Mucosa of rectum (tissue), 2 donors: ENCODE measurements at regions not wholly inside any gene's neighbourhood (a gene's known extent, or its start where the extent isn't known, plus 50 kb on each side); places are given as distances from the start of the nearest gene placed in this dataset.

Experiments
- H3K27ac ChIP-seq, 2 donors: one replicate each; pipeline ENCODE4 v1.7.0; 2013; ENCODE audit warnings: inconsistent platforms in 2 of 2, low read depth in 2 of 2, low read length in 2 of 2
- H3K27me3 ChIP-seq, 2 donors: one replicate each; pipeline ENCODE4 v1.7.0; 2013; ENCODE audit warnings: low read length in 2 of 2; ENCODE audit not compliant: control insufficient read depth in 2 of 2, insufficient read depth in 2 of 2
- H3K36me3 ChIP-seq, 2 donors: one replicate each; pipeline ENCODE4 v1.7.0; 2013; ENCODE audit warnings: low read length in 2 of 2; ENCODE audit not compliant: control insufficient read depth in 2 of 2, insufficient read depth in 2 of 2
- H3K4me1 ChIP-seq, 2 donors: one replicate each; pipeline ENCODE4 v1.7.0; 2013; ENCODE audit warnings: low read length in 2 of 2, mild to moderate bottlenecking in 1 of 2; ENCODE audit not compliant: control insufficient read depth in 2 of 2, insufficient read depth in 2 of 2
- H3K4me3 ChIP-seq, 2 donors: one replicate each; pipeline ENCODE4 v1.7.0; 2013; ENCODE audit warnings: low read length in 2 of 2
- H3K9ac ChIP-seq, 2 donors: one replicate each; pipeline ENCODE4 v1.7.0; 2013; ENCODE audit warnings: low read length in 2 of 2, low read depth in 1 of 2, mild to moderate bottlenecking in 1 of 2
- H3K9me3 ChIP-seq, 2 donors: one replicate each; pipeline ENCODE4 v1.7.0; 2013; ENCODE audit warnings: low read length in 2 of 2; ENCODE audit not compliant: control insufficient read depth in 2 of 2
- donor health status: healthy.
- donor health status: Normal muscosa, but diverticular disease.

DNA sequence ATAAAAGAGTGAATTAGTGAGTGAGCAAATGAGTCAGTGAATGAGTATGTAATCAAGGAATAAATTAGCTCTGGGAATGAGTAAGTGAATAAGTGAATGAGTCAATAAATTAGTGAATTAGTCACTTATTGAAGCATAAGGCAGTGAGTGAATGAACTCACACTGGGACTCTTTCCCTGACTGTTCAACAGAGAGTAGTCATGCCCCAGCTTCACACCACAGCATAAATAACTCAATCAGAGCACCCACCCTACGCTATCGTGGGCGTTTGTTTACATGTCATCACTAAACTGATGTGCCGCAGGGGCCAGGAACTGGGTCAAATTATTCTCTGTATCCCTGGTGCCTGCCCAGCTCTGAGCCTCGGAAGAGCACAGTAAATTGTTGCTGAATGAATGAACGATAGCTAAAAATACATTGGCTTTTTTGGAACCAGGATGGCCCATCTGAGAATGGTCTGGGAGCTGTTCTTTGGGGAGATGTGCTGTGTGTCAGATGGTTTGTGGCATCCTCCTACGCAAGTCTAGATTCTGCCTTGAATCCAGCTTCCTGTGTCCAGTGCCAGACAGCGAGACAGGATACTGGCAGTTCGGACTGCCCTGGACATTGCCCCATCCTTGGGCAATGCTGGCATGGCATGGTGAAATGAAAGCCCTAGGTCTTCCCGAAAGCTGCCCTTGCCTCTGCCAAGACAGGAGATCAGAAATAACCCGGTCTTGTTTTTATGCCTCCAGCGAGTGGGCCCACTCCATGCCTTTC is 98.0 kb upstream of the RTL1 start:
- Histone ChIP-seq H3K27me3 (no peaks in the 10 kb centered on the region), H3K9me3 (no peaks in the 10 kb centered on the region), H3K9ac (no peak overlapping the region), H3K4me3 (no peak overlapping the region), H3K36me3 (no peaks in the 10 kb centered on the region), H3K4me1 (no peaks in the 10 kb centered on the region), H3K27ac (no peak overlapping the region)

DNA sequence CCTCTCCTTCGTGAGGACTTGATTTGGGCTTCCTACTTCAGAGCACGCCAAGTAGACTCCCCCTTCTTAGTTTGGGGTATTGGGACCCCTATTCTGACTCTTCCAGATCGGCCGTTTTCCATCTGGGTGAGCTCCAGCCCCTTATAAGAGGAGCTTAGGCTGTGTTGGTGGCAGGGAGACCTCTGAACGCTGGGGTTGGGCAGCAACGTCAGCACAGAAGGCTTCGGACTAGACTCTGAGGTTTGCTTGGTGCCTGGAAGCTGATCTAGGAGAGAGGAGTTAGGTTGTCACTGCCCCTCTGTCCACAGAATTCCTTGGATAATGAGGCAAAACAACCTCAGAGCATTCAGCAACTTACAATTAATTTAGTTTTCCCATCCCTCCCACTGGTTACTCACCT is 99.2 kb upstream of the RTL1 start:
- H3K4me1 ChIP-seq: no peaks in the 10 kb centered on the region
- no peaks in the 10 kb centered on the region for H3K36me3 ChIP-seq
- no peak overlapping the region for H3K27ac ChIP-seq

DNA sequence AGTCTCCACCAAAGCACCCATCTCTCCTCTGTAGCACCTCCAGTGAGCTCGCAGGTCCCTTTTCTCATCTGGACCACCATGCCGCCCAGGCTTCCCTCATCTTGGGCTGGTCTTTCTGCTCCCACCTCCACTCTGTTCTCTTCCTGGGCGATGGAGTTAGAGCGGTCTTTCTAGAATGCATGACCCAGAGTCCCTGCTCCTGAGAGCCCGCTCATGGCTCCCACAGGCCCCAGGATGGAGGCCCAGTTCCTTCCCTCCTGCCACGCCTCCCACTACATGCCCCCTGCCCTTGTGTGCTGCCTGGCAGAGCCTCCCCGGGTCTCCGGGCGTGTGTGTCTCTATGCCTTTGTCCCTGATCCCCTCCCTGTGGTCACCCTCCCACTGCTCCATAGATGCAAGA is 100.7 kb upstream of the RTL1 start:
- H3K9me3 ChIP-seq: no peaks in the 10 kb centered on the region
- H3K4me1 ChIP-seq: no peaks in the 10 kb centered on the region
- no peak overlapping the region for H3K4me3 ChIP-seq
- no peaks in the 10 kb centered on the region for H3K27me3 ChIP-seq
- H3K9ac ChIP-seq: no peak overlapping the region
- H3K27ac ChIP-seq: no peak overlapping the region
- no peaks in the 10 kb centered on the region for H3K36me3 ChIP-seq

More for the DNA sequence above, 99.2 kb upstream of the RTL1 start:
- no peaks in the 10 kb centered on the region for H3K27me3 ChIP-seq
- H3K4me3 ChIP-seq: no peak overlapping the region
- no peaks in the 10 kb centered on the region for H3K9me3 ChIP-seq
- H3K9ac ChIP-seq: no peak overlapping the region

DNA sequence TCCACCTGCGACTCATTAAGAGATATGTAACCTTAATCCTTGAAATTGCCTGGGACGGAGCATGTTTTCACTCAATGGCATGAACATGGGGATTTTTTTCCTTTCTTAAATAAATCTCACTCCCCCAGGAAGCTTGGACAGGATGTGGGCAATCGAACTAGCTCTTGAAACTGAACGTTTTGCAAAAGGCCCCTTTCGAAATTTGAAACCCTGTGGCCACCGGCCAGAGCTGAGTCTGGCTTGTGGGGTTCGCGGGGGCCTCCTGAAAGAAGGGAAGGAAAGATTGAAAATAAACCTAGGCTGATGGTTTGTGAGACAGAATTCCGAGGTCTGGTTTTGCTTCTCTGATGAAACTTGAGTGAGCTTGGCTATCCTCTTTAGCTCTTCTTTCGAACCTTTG is 101.4 kb upstream of the RTL1 start:
- H3K27me3 ChIP-seq: no peaks in the 10 kb centered on the region
- no peak overlapping the region for H3K27ac ChIP-seq
- H3K4me3 ChIP-seq: no peak overlapping the region
- H3K4me1 ChIP-seq: no peaks in the 10 kb centered on the region
- no peaks in the 10 kb centered on the region for H3K9me3 ChIP-seq
- H3K9ac ChIP-seq: no peak overlapping the region
- H3K36me3 ChIP-seq: no peaks in the 10 kb centered on the region

DNA sequence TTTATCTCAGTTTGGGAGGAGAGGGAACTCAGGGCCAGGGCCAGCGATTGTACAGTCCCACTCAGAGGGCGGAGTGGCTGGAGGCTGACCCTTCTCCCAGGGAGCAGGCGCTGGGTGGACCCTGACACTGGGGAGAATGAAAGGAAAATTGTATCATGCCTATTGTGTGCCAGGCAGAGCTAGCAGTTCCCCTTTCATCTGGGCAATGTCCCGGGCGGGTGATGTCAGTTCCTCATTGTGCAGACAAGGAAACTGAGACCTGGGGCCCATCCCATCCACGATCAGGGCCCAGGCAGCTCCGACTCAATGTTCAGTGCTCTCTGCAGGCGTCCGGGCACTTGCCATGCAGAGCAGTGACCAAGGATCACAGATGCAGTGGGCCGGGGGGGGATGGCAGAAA is 101.9 kb upstream of the RTL1 start:
- Histone ChIP-seq H3K4me3 (no peak overlapping the region), H3K27me3 (no peaks in the 10 kb centered on the region), H3K27ac (no peak overlapping the region), H3K4me1 (no peaks in the 10 kb centered on the region), H3K36me3 (no peaks in the 10 kb centered on the region), H3K9ac (no peak overlapping the region), H3K9me3 (no peaks in the 10 kb centered on the region)

DNA sequence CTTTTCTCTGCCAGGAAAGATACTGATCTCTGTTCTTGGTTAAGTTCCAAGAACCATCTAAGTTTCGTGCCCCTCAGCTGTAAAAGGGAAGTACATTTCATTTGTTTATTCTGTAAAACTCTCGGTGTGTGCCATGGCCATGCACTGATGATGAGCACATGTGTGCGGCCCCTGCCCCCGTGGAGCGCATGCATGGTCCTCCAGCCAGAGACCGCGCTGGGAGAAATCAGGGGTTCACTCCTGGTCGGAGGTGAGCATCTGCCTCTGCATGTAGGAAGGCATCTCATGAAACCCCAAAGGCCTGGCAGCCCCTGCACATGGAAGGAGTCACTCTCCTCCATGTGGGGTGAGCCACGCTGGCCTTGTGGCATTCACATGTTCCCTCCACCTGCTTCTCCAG is 102.5 kb upstream of the RTL1 start:
- Histone ChIP-seq H3K36me3 (no peaks in the 10 kb centered on the region), H3K9ac (no peak overlapping the region), H3K4me3 (no peak overlapping the region), H3K27ac (no peak overlapping the region), H3K27me3 (no peaks in the 10 kb centered on the region), H3K4me1 (no peaks in the 10 kb centered on the region), H3K9me3 (no peaks in the 10 kb centered on the region)

DNA sequence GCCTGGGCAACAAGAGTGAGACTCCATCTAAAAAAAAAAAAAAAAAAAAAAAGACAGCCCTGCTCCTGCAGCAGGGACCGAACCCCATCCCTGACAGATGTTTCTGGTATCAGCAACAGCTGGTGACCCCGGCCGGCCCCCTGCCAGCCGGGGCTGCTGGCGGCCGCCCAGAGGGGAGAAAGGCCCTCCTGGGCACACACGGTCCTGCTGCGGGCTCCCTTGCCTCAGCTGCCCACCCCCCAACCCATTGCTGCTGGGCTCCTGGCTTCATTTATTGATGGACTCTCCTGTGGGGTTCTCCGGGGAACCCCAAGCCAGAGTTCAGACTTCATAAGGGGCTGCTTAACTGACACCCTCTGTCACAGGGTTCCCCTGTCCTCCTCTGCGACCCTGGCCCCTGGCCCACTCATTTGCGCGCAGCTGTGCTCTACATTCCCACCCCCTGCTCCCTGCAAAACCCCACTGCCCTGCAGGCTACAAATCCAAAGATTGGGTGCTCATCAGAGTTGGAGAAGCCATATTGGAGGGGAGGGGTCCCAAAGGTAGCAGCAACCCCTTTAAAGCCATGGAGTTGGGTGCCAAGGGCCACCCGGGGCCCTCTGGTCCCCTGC is 103.6 kb upstream of the RTL1 start:
- Histone ChIP-seq H3K27ac (no peak overlapping the region), H3K4me3 (no peak overlapping the region), H3K9me3 (no peaks in the 10 kb centered on the region), H3K4me1 (no peaks in the 10 kb centered on the region), H3K9ac (no peak overlapping the region), H3K27me3 (no peaks in the 10 kb centered on the region), H3K36me3 (no peaks in the 10 kb centered on the region)

DNA sequence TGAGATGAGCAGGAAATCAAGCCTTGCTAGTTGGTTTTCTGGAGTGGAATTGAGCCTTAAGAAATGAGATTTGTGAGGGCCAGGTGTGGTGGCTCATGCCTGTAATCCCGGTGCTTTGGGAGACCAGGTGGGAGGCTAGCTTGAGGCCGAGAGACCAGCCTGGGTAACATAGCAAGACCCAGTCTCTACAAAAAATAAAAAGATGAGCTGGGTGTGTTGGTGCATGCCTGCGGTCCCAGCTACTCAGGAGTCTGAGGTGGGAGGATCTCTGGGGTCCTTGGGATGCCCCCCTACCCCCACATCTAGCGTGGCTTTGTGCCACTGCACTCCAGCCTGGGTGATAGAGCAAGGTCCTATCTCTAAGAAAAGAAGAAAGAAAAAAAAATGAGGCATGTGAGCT is 104.2 kb upstream of the RTL1 start:
- Histone ChIP-seq H3K9ac (no peak overlapping the region), H3K4me3 (no peak overlapping the region), H3K4me1 (no peaks in the 10 kb centered on the region), H3K27me3 (no peaks in the 10 kb centered on the region), H3K27ac (no peak overlapping the region), H3K9me3 (no peaks in the 10 kb centered on the region), H3K36me3 (no peaks in the 10 kb centered on the region)

DNA sequence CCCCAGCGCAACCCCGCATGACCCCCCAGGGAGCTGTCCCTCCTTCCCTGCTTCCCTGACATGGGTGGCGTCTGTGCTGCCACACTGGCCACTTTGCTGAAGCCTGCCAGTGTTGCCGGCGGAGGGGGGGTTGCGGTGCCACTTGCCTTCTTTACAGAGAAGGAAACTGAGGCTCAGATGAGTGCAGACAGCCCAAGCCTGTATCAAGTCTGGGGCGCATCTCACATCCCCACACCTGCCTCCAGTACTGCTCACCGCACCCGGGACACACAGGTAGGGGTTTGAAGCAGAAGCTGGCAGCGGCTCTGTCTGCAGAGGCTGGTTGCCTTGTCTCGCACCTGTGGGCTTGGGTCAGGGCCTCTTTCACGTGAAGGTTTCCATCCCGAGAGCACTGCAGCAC is 104.7 kb upstream of the RTL1 start:
- H3K27ac ChIP-seq: no peak overlapping the region
- no peaks in the 10 kb centered on the region for H3K27me3 ChIP-seq
- H3K4me1 ChIP-seq: no peaks in the 10 kb centered on the region
- no peaks in the 10 kb centered on the region for H3K9me3 ChIP-seq
- no peak overlapping the region for H3K4me3 ChIP-seq
- no peak overlapping the region for H3K9ac ChIP-seq
- H3K36me3 ChIP-seq: no peaks in the 10 kb centered on the region

DNA sequence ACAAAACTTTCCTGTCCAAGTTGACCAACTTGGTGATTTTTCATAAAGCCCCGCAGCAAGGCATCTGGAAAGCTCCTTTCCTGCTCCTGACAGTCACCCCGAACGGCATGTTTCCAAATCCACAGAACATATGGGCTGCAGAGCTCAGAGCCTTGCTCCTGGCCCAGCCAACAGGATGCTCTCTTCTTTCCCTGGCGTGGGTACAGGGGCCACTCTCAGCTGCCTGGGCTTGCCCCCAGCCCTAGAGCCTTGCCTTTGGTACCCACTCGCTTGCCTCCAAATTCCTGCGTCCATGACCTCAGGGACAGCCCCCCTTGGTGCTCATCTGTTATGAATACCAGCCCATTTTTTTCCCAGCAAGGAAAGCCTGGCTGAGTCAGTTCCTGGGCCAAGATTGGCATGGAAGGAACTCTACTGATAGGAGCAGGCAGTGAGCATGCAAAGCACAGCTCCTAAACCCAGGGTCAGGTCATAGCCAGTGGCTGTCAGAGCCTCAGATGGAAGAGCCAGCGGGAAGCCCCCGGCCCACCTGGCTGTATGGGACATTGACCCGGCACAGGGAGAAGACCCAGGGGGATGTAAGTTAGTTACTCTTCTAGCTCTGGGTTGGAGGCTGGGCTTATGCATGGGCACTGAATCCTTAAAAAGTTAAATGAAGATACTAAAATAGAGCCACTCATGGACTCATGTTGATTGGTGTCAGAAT is 105.3 kb upstream of the RTL1 start:
- H3K4me3 ChIP-seq: no peak overlapping the region
- no peaks in the 10 kb centered on the region for H3K9me3 ChIP-seq
- H3K9ac ChIP-seq: no peak overlapping the region
- no peaks in the 10 kb centered on the region for H3K4me1 ChIP-seq
- no peak overlapping the region for H3K27ac ChIP-seq
- H3K36me3 ChIP-seq: no peaks in the 10 kb centered on the region
- H3K27me3 ChIP-seq: no peaks in the 10 kb centered on the region
